Fibroblast of lung (primary cell): ENCODE measurements at regions not wholly inside any gene's neighbourhood (a gene's known extent, or its start where the extent isn't known, plus 50 kb on each side); places are given as distances from the start of the nearest gene placed in this dataset.

Experiments used
- DNase-seq, 2 donors: peaks; one replicate each; pipeline versions ENCODE4 v3.0.0 to v3.0.0-alpha.2; 2010; ENCODE audit warnings: low read depth in 2 of 2
- H2AFZ ChIP-seq: 2 replicates; pipeline ENCODE4 v1.5.1; 2012; ENCODE audit warnings: low read length, control low read depth, inconsistent platforms
- H3K27ac ChIP-seq: 2 replicates; pipeline ENCODE4 v1.5.1; 2011; ENCODE audit warnings: low read length, control low read depth; ENCODE audit not compliant: insufficient read depth
- H3K27me3 ChIP-seq: 2 replicates; pipeline ENCODE4 v1.5.1; 2011; ENCODE audit warnings: mild to moderate bottlenecking, low read length; ENCODE audit not compliant: control insufficient read depth, insufficient read depth
- H3K36me3 ChIP-seq: 2 replicates; pipeline ENCODE4 v1.5.1; 2011; ENCODE audit warnings: low read length; ENCODE audit not compliant: control insufficient read depth, insufficient read depth
- H3K4me1 ChIP-seq: 2 replicates; pipeline ENCODE4 v1.5.1; 2011; ENCODE audit warnings: low read length; ENCODE audit not compliant: control insufficient read depth, insufficient read depth; ENCODE audit errors: extremely low read depth
- H3K4me2 ChIP-seq: 2 replicates; pipeline ENCODE4 v1.5.1; 2011; ENCODE audit warnings: low read length, control low read depth; ENCODE audit not compliant: insufficient read depth; ENCODE audit errors: extremely low read depth
- H3K4me3 ChIP-seq, 4 experiments: fragments of 200-600 bp in 1 of 4; sonication (generic) in 1 of 4; replicated peaks in 1 of 4; 2 replicates each; pipeline ENCODE4 v1.5.1; 2011 to 2016; ENCODE audit warnings: low read length in 4 of 4, low read depth in 3 of 4, mild to moderate bottlenecking in 3 of 4, control low read depth in 2 of 4, inconsistent platforms in 1 of 4, mixed read lengths in 1 of 4; ENCODE audit not compliant: insufficient read depth in 1 of 4; ENCODE audit errors: control extremely low read depth in 1 of 4
- H3K79me2 ChIP-seq: 2 replicates; pipeline ENCODE4 v1.5.1; 2012; ENCODE audit warnings: mild to moderate bottlenecking, low read length, inconsistent platforms; ENCODE audit not compliant: control insufficient read depth, insufficient read depth
- H3K9ac ChIP-seq: 2 replicates; pipeline ENCODE4 v1.5.1; 2011; ENCODE audit warnings: mild to moderate bottlenecking, low read length, control low read depth; ENCODE audit not compliant: insufficient read depth
- H3K9me3 ChIP-seq: 2 replicates; pipeline ENCODE4 v1.5.1; 2012; ENCODE audit warnings: low read depth, low read length; ENCODE audit not compliant: control insufficient read depth, insufficient read depth
- H4K20me1 ChIP-seq: 2 replicates; pipeline ENCODE4 v1.5.1; 2011; ENCODE audit warnings: low read length; ENCODE audit not compliant: control insufficient read depth, insufficient read depth; ENCODE audit errors: extremely low read depth
- CTCF ChIP-seq, 2 donors: IDR thresholded peaks in 1 of 2; conservative IDR thresholded peaks in 1 of 2; 1 replicate in 1 of 2; 2 replicates in 1 of 2; pipeline ENCODE4 v1.5.1; 2011 to 2012; ENCODE audit warnings: low read length in 2 of 2, control low read depth in 1 of 2, inconsistent platforms in 1 of 2, low read depth in 1 of 2, mild to moderate bottlenecking in 1 of 2
- EZH2 ChIP-seq: IDR thresholded peaks from 2 replicates; pipeline ENCODE4 v1.5.1; 2012; ENCODE audit warnings: low read length, control low read depth, mild to moderate bottlenecking; ENCODE audit errors: missing control alignments

DNA sequence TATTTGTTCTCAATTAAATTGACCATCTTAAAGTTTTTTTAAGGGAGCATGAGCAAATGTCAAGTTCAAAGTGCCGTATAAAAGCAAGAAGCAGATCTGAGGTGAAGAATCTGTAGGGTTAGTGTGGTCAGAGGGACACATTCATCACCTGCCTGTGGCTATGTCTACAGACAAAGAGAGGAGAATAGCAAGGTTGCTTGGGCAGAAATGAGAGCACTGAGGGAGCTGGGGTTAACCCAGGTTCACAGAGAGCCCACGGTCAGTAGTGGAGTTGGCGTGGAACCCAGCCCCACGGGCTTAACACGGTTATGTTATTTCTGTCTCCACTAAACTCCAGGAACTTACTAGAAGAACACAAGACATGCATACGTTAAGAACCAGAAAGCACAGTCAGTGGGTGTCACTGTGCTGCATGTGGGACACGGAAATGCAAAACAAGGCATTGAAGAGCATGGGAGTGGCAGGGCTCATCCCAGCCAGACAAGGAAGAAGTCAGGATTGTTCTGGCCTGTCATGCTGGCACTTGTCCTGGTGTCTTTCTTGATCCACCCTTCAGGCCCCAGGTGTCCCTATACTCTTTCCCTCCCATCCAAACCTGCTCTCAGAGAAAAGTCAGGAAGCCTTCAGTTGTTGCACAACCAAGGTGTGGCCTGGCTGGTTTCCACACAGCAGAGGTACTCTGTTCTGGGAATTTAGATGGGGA lies 95.5 kb upstream of the IVNS1ABP start:
- H4K20me1 ChIP-seq: no peaks in the 10 kb centered on the region
- H3K4me2 ChIP-seq: no peak overlapping the region
- no peaks in the 10 kb centered on the region for H3K36me3 ChIP-seq
- no peak for DNase-seq
- H2AFZ ChIP-seq: no peak overlapping the region
- H3K27me3 ChIP-seq: peaks cover 2% of the 10 kb centered on the region
- TF ChIP-seq CTCF (conservative IDR thresholded peaks at IDR 0.05 in 1 of 2, IDR thresholded peaks at IDR 0.05 in 1 of 2; ENCODE audit: low read depth in 1 of 2, low read length in 2 of 2) (no peak), EZH2 (no peak)
- H3K4me3 ChIP-seq: no peak overlapping the region
- H3K4me1 ChIP-seq: no peaks in the 10 kb centered on the region
- no peaks in the 10 kb centered on the region for H3K9me3 ChIP-seq
- no peak overlapping the region for H3K9ac ChIP-seq
- H3K27ac ChIP-seq: no peak overlapping the region
- no peaks in the 10 kb centered on the region for H3K79me2 ChIP-seq

GRCh38 chr1:185409763-185410528 lies 92.9 kb upstream of the IVNS1ABP start:
- Histone ChIP-seq H3K27me3 (no peaks in the 10 kb centered on the region), H3K4me2 (no peak overlapping the region), H3K9ac (no peak overlapping the region), H3K4me3 (no peak overlapping the region), H2AFZ (no peak overlapping the region), H4K20me1 (no peaks in the 10 kb centered on the region), H3K9me3 (no peaks in the 10 kb centered on the region), H3K27ac (no peak overlapping the region), H3K4me1 (no peaks in the 10 kb centered on the region), H3K36me3 (no peaks in the 10 kb centered on the region), H3K79me2 (no peaks in the 10 kb centered on the region)
- no peak for DNase-seq
- TF ChIP-seq EZH2: no peak
- no peak for TF ChIP-seq CTCF (conservative IDR thresholded peaks at IDR 0.05 in 1 of 2, IDR thresholded peaks at IDR 0.05 in 1 of 2; ENCODE audit: low read depth in 1 of 2, low read length in 2 of 2)

GRCh38 chr1:185409345-185409744 lies 92.3 kb upstream of the IVNS1ABP start:
- Histone ChIP-seq H3K9ac (no peak overlapping the region), H3K4me3 (no peak overlapping the region), H3K27ac (no peak overlapping the region), H3K79me2 (no peaks in the 10 kb centered on the region), H4K20me1 (no peaks in the 10 kb centered on the region), H3K27me3 (no peaks in the 10 kb centered on the region), H3K4me2 (no peak overlapping the region), H2AFZ (no peak overlapping the region), H3K9me3 (no peaks in the 10 kb centered on the region), H3K36me3 (no peaks in the 10 kb centered on the region), H3K4me1 (no peaks in the 10 kb centered on the region)
- no peak for DNase-seq
- TF ChIP-seq CTCF (conservative IDR thresholded peaks at IDR 0.05 in 1 of 2, IDR thresholded peaks at IDR 0.05 in 1 of 2; ENCODE audit: low read depth in 1 of 2, low read length in 2 of 2): no peak
- TF ChIP-seq EZH2: no peak
